ENCODE measurements at regions not wholly inside any gene's neighbourhood (a gene's known extent, or its start where the extent isn't known, plus 50 kb on each side); places are given as distances from the start of the nearest gene placed in this dataset.

- TF ChIP-seq POLR2AphosphoS5 (IDR thresholded peaks at IDR 0.05) (no peak), CTCF (IDR thresholded peaks at IDR 0.05) (no peak), EP300 (IDR thresholded peaks at IDR 0.05) (no peak)
Observed at GRCh38 chr3:59531994-59532393, 482.2 kb upstream of the CFAP20DC start.
